A549 (cell line): ENCODE measurements at regions not wholly inside any gene's neighbourhood (a gene's known extent, or its start where the extent isn't known, plus 50 kb on each side); places are given as distances from the start of the nearest gene placed in this dataset.

Source experiments
- ATAC-seq, 2 experiments: fragments of 200-7000 bp in 1 of 2; fragments of >200 bp in 1 of 2; cut with Nextera tagmentation in 1 of 2; cut with Tn5 transposase in 1 of 2; 3 replicates each; pipeline versions ENCODE4 v1.8.0 to v1.9.1; 2018 to 2020; ENCODE audit warnings: mild to moderate bottlenecking in 1 of 2, moderate library complexity in 1 of 2
- CTCF ChIA-PET: fragments of 300-600 bp; sonication (Branson Sonifier 250); formaldehyde crosslinking; extraction: SDS; loops from one replicate; lab custom pipeline; 2021; ENCODE audit warnings: antibody characterized with exemption, inconsistent platforms; lab: Yijun Ruan, JAX
- POLR2A ChIA-PET: fragments of 350-600 bp; formaldehyde crosslinking; extraction: SDS; loops from one replicate; lab custom pipeline; 2021; ENCODE audit warnings: antibody characterized with exemption, inconsistent platforms; lab: Yijun Ruan, JAX
- DNase-seq, 2 experiments: peaks; one replicate each; pipeline versions ENCODE4 v3.0.0 to v3.0.0-alpha.2; 2011 to 2016; ENCODE audit warnings: low read depth in 1 of 2, low spot score in 1 of 2
- FAIRE-seq: peaks from 2 replicates; lab custom pipeline; 2011; peaks lifted over from hg19 to GRCh38; lab: Jason Lieb, UNC
- H3K27ac ChIP-seq, 2 experiments: fragments of >200 bp; sonication (Bioruptor Twin); formaldehyde crosslinking; 3 replicates each; pipeline ENCODE4 v1.5.1; 2016 to 2017
- H3K4me1 ChIP-seq: fragments of >200 bp; sonication (Bioruptor Twin); formaldehyde crosslinking; 3 replicates; pipeline ENCODE4 v1.6.1; 2016
- H3K4me2 ChIP-seq: fragments of >200 bp; sonication (Bioruptor Twin); formaldehyde crosslinking; 3 replicates; pipeline ENCODE4 v1.6.1; 2016
- H3K4me3 ChIP-seq: fragments of >200 bp; sonication (Bioruptor Twin); formaldehyde crosslinking; 3 replicates; pipeline ENCODE4 v1.5.1; 2016
- H3K9me3 ChIP-seq: fragments of >200 bp; sonication (Bioruptor Twin); formaldehyde crosslinking; 3 replicates; pipeline ENCODE4 v1.6.1; 2016
- ATOH8 ChIP-seq: fragments of 250-450 bp; sonication (Bioruptor Pico); IDR thresholded peaks from 2 replicates; pipeline ENCODE4 v1.5.0; 2020; ENCODE audit warnings: low read depth, mild to moderate bottlenecking, moderate library complexity
- BHLHE40 ChIP-seq: IDR thresholded peaks from 2 replicates; pipeline ENCODE4 v1.6.1; 2012; ENCODE audit warnings: low read depth, low read length, inconsistent platforms
- CBX2 ChIP-seq: fragments of 200-600 bp; sonication (generic); IDR thresholded peaks from 2 replicates; pipeline ENCODE4 v1.6.1; 2016; ENCODE audit warnings: low read depth, mild to moderate bottlenecking, borderline replicate concordance
- ESRRA ChIP-seq: fragments of 150-350 bp; IDR thresholded peaks from 2 replicates; pipeline ENCODE4 v1.6.1; 2014; ENCODE audit warnings: mild to moderate bottlenecking, low read length, borderline replicate concordance
- HEYL ChIP-seq: fragments of 250-450 bp; sonication (Bioruptor Pico); IDR thresholded peaks from 2 replicates; pipeline ENCODE4 v1.8.0; 2021; ENCODE audit warnings: mild to moderate bottlenecking, moderate library complexity
- HOXA7 ChIP-seq: fragments of 250-450 bp; sonication (Bioruptor Pico); IDR thresholded peaks from 2 replicates; pipeline ENCODE4 v1.5.0; 2020; ENCODE audit warnings: mild to moderate bottlenecking, moderate library complexity
- KDM5A ChIP-seq: fragments of 200-600 bp; sonication (generic); IDR thresholded peaks from 2 replicates; pipeline ENCODE4 v1.6.1; 2016; ENCODE audit warnings: antibody characterized with exemption, mild to moderate bottlenecking
- NPAS2 ChIP-seq: fragments of 250-450 bp; sonication (Bioruptor Pico); IDR thresholded peaks from 2 replicates; pipeline ENCODE4 v1.8.0; 2022; ENCODE audit warnings: mild to moderate bottlenecking, moderate library complexity, borderline replicate concordance
- PBX3 ChIP-seq: IDR thresholded peaks from 2 replicates; pipeline ENCODE4 v1.6.1; 2012
- RARB ChIP-seq: fragments of 250-450 bp; sonication (Bioruptor Pico); IDR thresholded peaks from 2 replicates; pipeline ENCODE4 v1.8.0; 2021; ENCODE audit warnings: mild to moderate bottlenecking, moderate library complexity
- SMC3 ChIP-seq: fragments of >200 bp; sonication (Bioruptor Twin); formaldehyde crosslinking; IDR thresholded peaks from 3 replicates; pipeline ENCODE4 v1.6.1; 2018; ENCODE audit warnings: inconsistent platforms
- TFCP2L1 ChIP-seq: fragments of 250-450 bp; sonication (Bioruptor Pico); IDR thresholded peaks from 2 replicates; pipeline ENCODE4 v1.5.0; 2021; ENCODE audit warnings: mild to moderate bottlenecking
- ZC3H11A ChIP-seq: fragments of 450-650 bp; IDR thresholded peaks from 2 replicates; pipeline ENCODE4 v1.6.1; 2014; ENCODE audit warnings: antibody characterized with exemption, mild to moderate bottlenecking
- ZSCAN20 ChIP-seq: fragments of 250-450 bp; sonication (Bioruptor Pico); IDR thresholded peaks from 2 replicates; pipeline ENCODE4 v1.8.0; 2022; ENCODE audit warnings: mild to moderate bottlenecking, moderate library complexity
- WGBS: methylation state at CpG from one replicate; pipeline ENCODE4 v1.1.6; 2017; ENCODE audit errors: missing lambda C conversion rate; 5-methylcytosine and 5-hydroxymethylcytosine counted together
- TF ChIP-seq, protein P1 (sequence below): IDR thresholded peaks from 2 replicates; pipeline ENCODE4 v1.6.1; 2012
- TF ChIP-seq, protein P2 (sequence below): fragments of >200 bp; sonication (Bioruptor Twin); formaldehyde crosslinking; IDR thresholded peaks from 3 replicates; pipeline ENCODE4 v1.6.1; 2016
- TF ChIP-seq, protein P3 (sequence below): IDR thresholded peaks from 2 replicates; pipeline ENCODE4 v1.6.1; 2012; ENCODE audit warnings: low read depth, borderline replicate concordance
- TF ChIP-seq, protein P4 (sequence below): fragments of 150-350 bp; IDR thresholded peaks from 2 replicates; pipeline ENCODE4 v1.6.1; 2014; ENCODE audit warnings: low read depth, mild to moderate bottlenecking, low read length

DNA sequence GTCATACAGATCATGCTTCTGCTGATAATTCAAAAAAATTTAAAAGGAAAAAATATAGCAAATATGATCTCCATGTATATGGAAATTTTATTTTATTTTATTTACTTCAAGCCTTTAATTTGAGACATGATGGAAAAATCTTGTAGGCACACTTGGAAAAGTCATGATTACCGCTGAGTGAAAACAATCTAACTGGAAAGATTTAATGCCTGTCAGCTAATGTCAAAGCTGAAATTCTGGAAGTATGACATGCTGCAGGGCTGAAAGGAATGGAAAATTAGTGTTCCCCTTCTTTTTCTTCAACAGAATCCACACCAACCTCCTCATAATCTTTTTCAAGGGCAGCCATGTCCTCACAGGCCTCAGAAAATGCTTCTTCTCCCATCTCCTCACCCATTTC is 58.2 kb downstream of the RPRM start:
- H3K4me2 ChIP-seq = no peak overlapping the region
- WGBS = 38% methylated on average over 1 of the region's 1 CpG
- DNase-seq (no peak), FAIRE-seq (no peak), ATAC-seq (no peak)
- no peaks in the 10 kb centered on the region for H3K4me1 ChIP-seq
- no peak overlapping the region for H3K4me3 ChIP-seq
- TF ChIP-seq, protein P1, sequence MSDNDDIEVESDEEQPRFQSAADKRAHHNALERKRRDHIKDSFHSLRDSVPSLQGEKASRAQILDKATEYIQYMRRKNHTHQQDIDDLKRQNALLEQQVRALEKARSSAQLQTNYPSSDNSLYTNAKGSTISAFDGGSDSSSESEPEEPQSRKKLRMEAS = no peak
- TF ChIP-seq NPAS2 (CRISPR knock-in tag) (no peak), CBX2 (no peak), SMC3 (no peak), PBX3 (no peak), KDM5A (no peak), BHLHE40 (no peak), ESRRA (no peak), ZC3H11A (no peak), TFCP2L1 (no peak)
- ChIA-PET CTCF (no interaction called here), POLR2A (no interaction called here)
- no peak overlapping the region for H3K27ac ChIP-seq
- H3K9me3 ChIP-seq = no peaks in the 10 kb centered on the region

DNA sequence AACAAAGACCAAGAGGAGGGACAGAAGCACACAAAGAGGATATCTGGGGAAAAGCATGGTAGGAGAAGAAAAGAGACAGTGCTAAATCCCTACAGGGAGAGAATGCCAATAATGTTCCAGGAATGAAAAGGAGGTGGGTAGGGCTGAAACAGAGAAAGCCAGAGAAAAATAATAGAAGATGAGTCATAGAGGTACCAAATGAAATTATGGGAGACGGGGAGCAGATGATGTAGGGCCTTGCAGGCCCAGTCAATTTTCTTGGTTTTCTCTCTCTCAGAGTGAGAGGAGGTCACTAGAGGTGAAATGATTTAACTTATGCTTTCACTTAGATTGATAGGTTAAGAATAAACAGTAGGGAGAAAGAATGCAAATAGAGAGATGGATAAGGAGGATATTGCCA is 61.5 kb downstream of the RPRM start:
- no peak for FAIRE-seq
- H3K4me2 ChIP-seq = no peak overlapping the region
- WGBS = 18% methylated on average over 1 of the region's 1 CpG
- TF ChIP-seq, protein P2, sequence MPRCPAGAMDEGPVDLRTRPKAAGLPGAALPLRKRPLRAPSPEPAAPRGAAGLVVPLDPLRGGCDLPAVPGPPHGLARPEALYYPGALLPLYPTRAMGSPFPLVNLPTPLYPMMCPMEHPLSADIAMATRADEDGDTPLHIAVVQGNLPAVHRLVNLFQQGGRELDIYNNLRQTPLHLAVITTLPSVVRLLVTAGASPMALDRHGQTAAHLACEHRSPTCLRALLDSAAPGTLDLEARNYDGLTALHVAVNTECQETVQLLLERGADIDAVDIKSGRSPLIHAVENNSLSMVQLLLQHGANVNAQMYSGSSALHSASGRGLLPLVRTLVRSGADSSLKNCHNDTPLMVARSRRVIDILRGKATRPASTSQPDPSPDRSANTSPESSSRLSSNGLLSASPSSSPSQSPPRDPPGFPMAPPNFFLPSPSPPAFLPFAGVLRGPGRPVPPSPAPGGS = no peak
- TF ChIP-seq, protein P3, sequence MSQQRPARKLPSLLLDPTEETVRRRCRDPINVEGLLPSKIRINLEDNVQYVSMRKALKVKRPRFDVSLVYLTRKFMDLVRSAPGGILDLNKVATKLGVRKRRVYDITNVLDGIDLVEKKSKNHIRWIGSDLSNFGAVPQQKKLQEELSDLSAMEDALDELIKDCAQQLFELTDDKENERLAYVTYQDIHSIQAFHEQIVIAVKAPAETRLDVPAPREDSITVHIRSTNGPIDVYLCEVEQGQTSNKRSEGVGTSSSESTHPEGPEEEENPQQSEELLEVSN = no peak
- DNase-seq = no peak
- ChIA-PET CTCF (no interaction called here), POLR2A (no interaction called here)
- no peaks in the 10 kb centered on the region for H3K4me1 ChIP-seq
- H3K27ac ChIP-seq = no peak overlapping the region
- no peak overlapping the region for H3K4me3 ChIP-seq
- H3K9me3 ChIP-seq = no peaks in the 10 kb centered on the region
- ATAC-seq = no peak

GRCh38 chr2:153416071-153416470 is 62.5 kb downstream of the RPRM start:
- no peak overlapping the region for H3K4me3 ChIP-seq
- no peak overlapping the region for H3K27ac ChIP-seq
- H3K9me3 ChIP-seq = no peaks in the 10 kb centered on the region
- FAIRE-seq (no peak), ATAC-seq (no peak), DNase-seq (no peak)
- WGBS = 6% methylated on average over 1 of the region's 1 CpG
- TF ChIP-seq CBX2 (no peak), HOXA7 (no peak), BHLHE40 (no peak), RARB (CRISPR knock-in tag) (no peak), ATOH8 (CRISPR knock-in tag) (no peak), HEYL (CRISPR knock-in tag) (no peak), ZSCAN20 (CRISPR knock-in tag) (no peak)
- TF ChIP-seq, protein P4, sequence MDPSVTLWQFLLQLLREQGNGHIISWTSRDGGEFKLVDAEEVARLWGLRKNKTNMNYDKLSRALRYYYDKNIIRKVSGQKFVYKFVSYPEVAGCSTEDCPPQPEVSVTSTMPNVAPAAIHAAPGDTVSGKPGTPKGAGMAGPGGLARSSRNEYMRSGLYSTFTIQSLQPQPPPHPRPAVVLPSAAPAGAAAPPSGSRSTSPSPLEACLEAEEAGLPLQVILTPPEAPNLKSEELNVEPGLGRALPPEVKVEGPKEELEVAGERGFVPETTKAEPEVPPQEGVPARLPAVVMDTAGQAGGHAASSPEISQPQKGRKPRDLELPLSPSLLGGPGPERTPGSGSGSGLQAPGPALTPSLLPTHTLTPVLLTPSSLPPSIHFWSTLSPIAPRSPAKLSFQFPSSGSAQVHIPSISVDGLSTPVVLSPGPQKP = no peak
- POLR2A ChIA-PET = no interaction called here
- H3K4me2 ChIP-seq = no peak overlapping the region
- no peaks in the 10 kb centered on the region for H3K4me1 ChIP-seq
- CTCF ChIA-PET = no interaction called here
